Bronchial epithelial cell (primary cell): ENCODE measurements at regions not wholly inside any gene's neighbourhood (a gene's known extent, or its start where the extent isn't known, plus 50 kb on each side); places are given as distances from the start of the nearest gene placed in this dataset.

Experiments
- DNase-seq: peaks from one replicate; pipeline ENCODE4 v3.0.0-alpha.2; 2010; ENCODE audit warnings: low read depth
- FAIRE-seq: peaks from 2 replicates; lab custom pipeline; 2011; peaks lifted over from hg19 to GRCh38; lab: Jason Lieb, UNC
- H3K27me3 ChIP-seq: 2 replicates; pipeline ENCODE4 v1.5.1; 2011; ENCODE audit warnings: low read length; ENCODE audit not compliant: control insufficient read depth, insufficient read depth
- H3K36me3 ChIP-seq: 2 replicates; pipeline ENCODE4 v1.5.1; 2011; ENCODE audit warnings: low read length; ENCODE audit not compliant: control insufficient read depth, insufficient read depth
- H3K4me3 ChIP-seq: 2 replicates; pipeline ENCODE4 v1.5.1; 2011; ENCODE audit warnings: mild to moderate bottlenecking, low read depth, low read length, control low read depth
- CTCF ChIP-seq: IDR thresholded peaks from 2 replicates; pipeline ENCODE4 v1.5.1; 2011; ENCODE audit warnings: mild to moderate bottlenecking, moderate library complexity, low read length, control low read depth, inconsistent platforms; ENCODE audit not compliant: insufficient read depth, severe bottlenecking

GRCh38 chr1:30511106-30511505 lies 212.3 kb downstream of the MATN1 start:
- Histone ChIP-seq H3K4me3 (no peak overlapping the region), H3K27me3 (no peaks in the 10 kb centered on the region), H3K36me3 (no peaks in the 10 kb centered on the region)
- no peak for DNase-seq
- TF ChIP-seq CTCF = no peak
- no peak for FAIRE-seq

GRCh38 chr1:30509670-30510069 lies 213.7 kb downstream of the MATN1 start:
- DNase-seq (no peak), FAIRE-seq (no peak)
- no peak for TF ChIP-seq CTCF

GRCh38 chr1:30508611-30509010 lies 214.8 kb downstream of the MATN1 start:
- TF ChIP-seq CTCF = no peak
- FAIRE-seq = no peak
- no peak overlapping the region for H3K4me3 ChIP-seq
- DNase-seq = no peak
- no peaks in the 10 kb centered on the region for H3K27me3 ChIP-seq
- no peaks in the 10 kb centered on the region for H3K36me3 ChIP-seq

More at GRCh38 chr1:30509670-30510069, 213.7 kb downstream of the MATN1 start:
- Histone ChIP-seq H3K36me3 (no peaks in the 10 kb centered on the region), H3K4me3 (no peak overlapping the region), H3K27me3 (no peaks in the 10 kb centered on the region)

GRCh38 chr1:30508175-30508448 lies 215.3 kb downstream of the MATN1 start:
- no peak for FAIRE-seq
- no peaks in the 10 kb centered on the region for H3K36me3 ChIP-seq
- no peaks in the 10 kb centered on the region for H3K27me3 ChIP-seq
- no peak overlapping the region for H3K4me3 ChIP-seq
- no peak for DNase-seq
- no peak for TF ChIP-seq CTCF

- no peaks in the 10 kb centered on the region for H3K36me3 ChIP-seq
- DNase-seq (no peak), FAIRE-seq (no peak)
- H3K27me3 ChIP-seq = no peaks in the 10 kb centered on the region
- TF ChIP-seq CTCF = no peak
- H3K4me3 ChIP-seq = no peak overlapping the region
Observed at GRCh38 chr1:30507401-30508174, 215.8 kb downstream of the MATN1 start.

GRCh38 chr1:30507016-30507312 lies 216.4 kb downstream of the MATN1 start:
- FAIRE-seq = no peak
- DNase-seq = no peak
- Histone ChIP-seq H3K4me3 (no peak overlapping the region), H3K27me3 (no peaks in the 10 kb centered on the region), H3K36me3 (no peaks in the 10 kb centered on the region)
- TF ChIP-seq CTCF = no peak
